K562 (cell line): ENCODE measurements at regions not wholly inside any gene's neighbourhood (a gene's known extent, or its start where the extent isn't known, plus 50 kb on each side); places are given as distances from the start of the nearest gene placed in this dataset.
A peak's percentile ranks its signal among the peaks of the same experiment; 100 is the strongest.

ENCODE experiments used
- BRF2 ChIP-seq: IDR thresholded peaks from 3 replicates; pipeline ENCODE4 v1.6.1; 2011; ENCODE audit warnings: borderline replicate concordance, mild to moderate bottlenecking; ENCODE audit not compliant: insufficient read length, insufficient read depth
- CHD2 ChIP-seq: IDR thresholded peaks from 2 replicates; pipeline ENCODE4 v1.6.1; 2011; ENCODE audit warnings: low read depth, low read length
- PBX2 ChIP-seq, 2 experiments: IDR thresholded peaks in 1 of 2; conservative IDR thresholded peaks in 1 of 2; 2 replicates each; pipeline ENCODE4 v1.6.1; 2016; ENCODE audit warnings: low read depth in 2 of 2, mild to moderate bottlenecking in 1 of 2, missing compliant biosample characterization in 1 of 2, missing genetic modification characterization in 1 of 2, moderate library complexity in 1 of 2
- UBTF ChIP-seq, 2 experiments: IDR thresholded peaks; 2 replicates each; pipeline ENCODE4 v1.6.1; 2012; ENCODE audit warnings: improper control_type of control experiment in 2 of 2, low read depth in 2 of 2, low read length in 2 of 2, borderline replicate concordance in 1 of 2
- TF ChIP-seq, protein P1 (sequence below): fragments of 250-450 bp; sonication (Bioruptor Pico); IDR thresholded peaks from 2 replicates; pipeline ENCODE4 v1.5.0; 2020; ENCODE audit warnings: mild to moderate bottlenecking, borderline replicate concordance
- TF ChIP-seq, protein P2 (sequence below): fragments of 450-650 bp; formaldehyde crosslinking; IDR thresholded peaks from 2 replicates; pipeline ENCODE4 v1.4.0; 2020; ENCODE audit warnings: mild to moderate bottlenecking, moderate library complexity

DNA sequence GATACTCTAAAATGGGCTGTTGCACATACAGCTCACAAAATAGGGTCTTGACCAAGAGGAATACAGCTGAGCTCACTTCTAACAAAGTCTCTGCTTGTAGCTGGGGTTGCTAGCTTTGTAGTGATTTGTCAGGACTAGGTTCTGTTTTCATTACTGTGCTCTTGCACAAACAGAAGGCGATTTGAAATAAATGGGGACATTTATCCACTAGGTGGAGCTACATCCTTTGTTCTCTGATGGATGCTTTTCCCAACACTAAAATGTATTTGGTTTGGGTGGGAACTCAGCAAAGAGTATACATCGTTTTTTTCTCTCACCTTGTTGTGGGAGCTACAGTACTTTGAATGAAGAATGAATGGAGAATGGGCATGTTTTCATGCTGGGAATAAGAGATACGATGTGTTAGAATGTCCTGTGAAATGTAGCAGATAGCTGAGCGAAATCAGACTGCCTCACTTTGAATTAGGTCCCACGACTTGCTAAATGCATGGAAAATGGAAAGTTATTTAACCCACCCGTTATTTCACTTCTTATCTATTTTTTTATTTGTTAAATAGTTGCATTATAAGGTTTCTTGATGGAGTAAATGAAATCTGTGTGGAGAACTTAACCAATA is 494.7 kb upstream of the MAP3K7 start (continued):
- TF ChIP-seq PBX2 (CRISPR knock-in tag; IDR thresholded peaks at IDR 0.05; ENCODE audit: low read depth), result no peak
- no peak for TF ChIP-seq PBX2 (tag; conservative IDR thresholded peaks at IDR 0.05; ENCODE audit: low read depth)
- TF ChIP-seq CHD2, result no peak
- TF ChIP-seq, protein P1, sequence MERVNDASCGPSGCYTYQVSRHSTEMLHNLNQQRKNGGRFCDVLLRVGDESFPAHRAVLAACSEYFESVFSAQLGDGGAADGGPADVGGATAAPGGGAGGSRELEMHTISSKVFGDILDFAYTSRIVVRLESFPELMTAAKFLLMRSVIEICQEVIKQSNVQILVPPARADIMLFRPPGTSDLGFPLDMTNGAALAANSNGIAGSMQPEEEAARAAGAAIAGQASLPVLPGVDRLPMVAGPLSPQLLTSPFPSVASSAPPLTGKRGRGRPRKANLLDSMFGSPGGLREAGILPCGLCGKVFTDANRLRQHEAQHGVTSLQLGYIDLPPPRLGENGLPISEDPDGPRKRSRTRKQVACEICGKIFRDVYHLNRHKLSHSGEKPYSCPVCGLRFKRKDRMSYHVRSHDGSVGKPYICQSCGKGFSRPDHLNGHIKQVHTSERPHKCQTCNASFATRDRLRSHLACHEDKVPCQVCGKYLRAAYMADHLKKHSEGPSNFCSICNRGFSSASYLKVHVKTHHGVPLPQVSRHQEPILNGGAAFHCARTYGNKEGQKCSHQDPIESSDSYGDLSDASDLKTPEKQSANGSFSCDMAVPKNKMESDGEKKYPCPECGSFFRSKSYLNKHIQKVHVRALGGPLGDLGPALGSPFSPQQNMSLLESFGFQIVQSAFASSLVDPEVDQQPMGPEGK (CRISPR knock-in tag), result no peak
- TF ChIP-seq UBTF (IDR thresholded peaks at IDR 0.05; ENCODE audit: borderline replicate concordance in 1 of 2, low read depth in 2 of 2, low read length in 2 of 2), result no peak
- TF ChIP-seq, protein P2, sequence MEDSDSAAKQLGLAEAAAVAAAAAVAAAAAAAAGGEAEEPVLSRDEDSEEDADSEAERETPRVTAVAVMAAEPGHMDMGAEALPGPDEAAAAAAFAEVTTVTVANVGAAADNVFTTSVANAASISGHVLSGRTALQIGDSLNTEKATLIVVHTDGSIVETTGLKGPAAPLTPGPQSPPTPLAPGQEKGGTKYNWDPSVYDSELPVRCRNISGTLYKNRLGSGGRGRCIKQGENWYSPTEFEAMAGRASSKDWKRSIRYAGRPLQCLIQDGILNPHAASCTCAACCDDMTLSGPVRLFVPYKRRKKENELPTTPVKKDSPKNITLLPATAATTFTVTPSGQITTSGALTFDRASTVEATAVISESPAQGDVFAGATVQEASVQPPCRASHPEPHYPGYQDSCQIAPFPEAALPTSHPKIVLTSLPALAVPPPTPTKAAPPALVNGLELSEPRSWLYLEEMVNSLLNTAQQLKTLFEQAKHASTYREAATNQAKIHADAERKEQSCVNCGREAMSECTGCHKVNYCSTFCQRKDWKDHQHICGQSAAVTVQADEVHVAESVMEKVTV, result peak; percentile 23; the same call in 1 of the 2 replicates
- no peak for TF ChIP-seq BRF2
